Endodermal cell (in vitro differentiated cells): ENCODE measurements at regions not wholly inside any gene's neighbourhood (a gene's known extent, or its start where the extent isn't known, plus 50 kb on each side); places are given as distances from the start of the nearest gene placed in this dataset.

ENCODE experiments used
- DNase-seq: peaks from one replicate; pipeline ENCODE4 v3.0.0-alpha.2; 2017
- H3K27ac ChIP-seq: 2 replicates; pipeline ENCODE4 v1.5.1; 2013; ENCODE audit warnings: mild to moderate bottlenecking, low read depth, low read length, moderate library complexity
- H3K27me3 ChIP-seq: 2 replicates; pipeline ENCODE4 v1.6.1; 2013; ENCODE audit warnings: mild to moderate bottlenecking, low read length, moderate library complexity; ENCODE audit not compliant: insufficient read depth, control insufficient read depth, poor library complexity, severe bottlenecking
- H3K36me3 ChIP-seq: 2 replicates; pipeline ENCODE4 v1.7.0; 2013; ENCODE audit warnings: mild to moderate bottlenecking, low read length, moderate library complexity; ENCODE audit not compliant: control insufficient read depth, insufficient read depth
- H3K4me1 ChIP-seq: one replicate; pipeline ENCODE4 v1.7.0; 2013; ENCODE audit warnings: low read length; ENCODE audit not compliant: control insufficient read depth, insufficient read depth
- H3K4me3 ChIP-seq: 2 replicates; pipeline ENCODE4 v1.5.1; 2013; ENCODE audit warnings: mild to moderate bottlenecking, low read length, moderate library complexity
- H3K9ac ChIP-seq: 2 replicates; pipeline ENCODE4 v1.6.1; 2013; ENCODE audit warnings: mild to moderate bottlenecking, low read length, moderate library complexity; ENCODE audit not compliant: poor library complexity, severe bottlenecking; ENCODE audit errors: extremely low read depth
- H3K9me3 ChIP-seq: 2 replicates; pipeline ENCODE4 v1.6.1; 2013; ENCODE audit warnings: mild to moderate bottlenecking, low read length, moderate library complexity; ENCODE audit not compliant: control insufficient read depth
- H3K27ac Mint-ChIP-seq: 2 replicates; pipeline ENCODE4 v1.8.0; 2020; ENCODE audit warnings: mixed read lengths
- H3K27me3 Mint-ChIP-seq: 2 replicates; pipeline ENCODE4 v1.8.0; 2021; ENCODE audit warnings: mild to moderate bottlenecking, mixed read lengths; ENCODE audit not compliant: insufficient read depth
- H3K36me3 Mint-ChIP-seq: 2 replicates; pipeline ENCODE4 v1.8.0; 2020; ENCODE audit warnings: low read depth, mixed read lengths
- H3K4me1 Mint-ChIP-seq: 2 replicates; pipeline ENCODE4 v1.8.0; 2020; ENCODE audit warnings: mixed read lengths
- H3K4me3 Mint-ChIP-seq: 2 replicates; pipeline ENCODE4 v1.8.0; 2020; ENCODE audit warnings: mild to moderate bottlenecking, moderate library complexity, mixed read lengths
- H3K9me3 Mint-ChIP-seq: 2 replicates; pipeline ENCODE4 v1.8.0; 2020; ENCODE audit warnings: mild to moderate bottlenecking, mixed read lengths
- WGBS, 2 experiments: methylation state at CpG; one replicate each; pipeline versions ENCODE4 v1.1.5 to v1.1.7; 2013; ENCODE audit warnings: missing lambda C conversion rate in 2 of 2, mixed read lengths in 1 of 2; ENCODE audit not compliant: insufficient coverage in 1 of 2, insufficient read length in 1 of 2; 5-methylcytosine and 5-hydroxymethylcytosine counted together
- TF ChIP-seq, protein P1 (sequence below): fragments of 200-600 bp; sonication (generic); conservative IDR thresholded peaks from 2 replicates; pipeline ENCODE4 v1.5.0; 2021; ENCODE audit warnings: antibody characterized with exemption, mild to moderate bottlenecking

DNA sequence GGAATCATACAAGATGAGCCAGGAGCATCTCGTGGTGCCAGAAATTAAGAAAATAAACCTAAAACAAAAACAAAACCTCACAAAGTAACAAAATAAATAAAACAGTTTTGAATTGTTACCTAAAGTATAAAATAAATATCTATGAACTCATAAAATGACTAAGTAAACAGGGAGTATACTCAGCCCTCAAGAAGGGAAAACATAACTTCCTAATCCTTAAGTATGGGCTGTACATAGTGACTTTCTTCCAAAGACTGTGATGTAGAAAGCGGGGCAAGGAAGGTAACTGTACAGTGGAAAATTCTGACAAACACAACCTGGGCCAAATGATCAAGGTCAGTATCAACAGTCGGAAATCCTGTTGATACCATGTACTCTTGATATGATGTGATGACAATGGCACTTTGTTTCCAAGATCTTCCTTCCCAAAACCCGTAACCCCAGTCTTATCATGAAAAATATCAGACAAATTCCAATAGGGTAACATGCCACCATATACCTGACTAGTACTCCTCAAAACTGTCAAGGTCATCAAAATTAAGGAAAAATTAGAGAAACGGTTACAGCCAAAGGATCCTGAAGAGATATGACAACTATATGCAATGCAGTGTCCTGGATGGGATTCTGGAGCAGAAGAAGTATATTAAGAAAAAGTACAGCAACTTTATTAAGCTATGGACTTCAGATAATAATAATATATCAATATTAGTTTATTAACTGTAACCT is 76.0 kb upstream of the XIRP2 start:
- no peak for DNase-seq
- Histone ChIP-seq H3K9me3 (no peaks in the 10 kb centered on the region), H3K27me3 (no peaks in the 10 kb centered on the region), H3K36me3 (no peaks in the 10 kb centered on the region), H3K4me1 (no peaks in the 10 kb centered on the region), H3K4me3 (no peak overlapping the region), H3K9ac (no peak overlapping the region), H3K27ac (no peak overlapping the region)
- TF ChIP-seq, protein P1, sequence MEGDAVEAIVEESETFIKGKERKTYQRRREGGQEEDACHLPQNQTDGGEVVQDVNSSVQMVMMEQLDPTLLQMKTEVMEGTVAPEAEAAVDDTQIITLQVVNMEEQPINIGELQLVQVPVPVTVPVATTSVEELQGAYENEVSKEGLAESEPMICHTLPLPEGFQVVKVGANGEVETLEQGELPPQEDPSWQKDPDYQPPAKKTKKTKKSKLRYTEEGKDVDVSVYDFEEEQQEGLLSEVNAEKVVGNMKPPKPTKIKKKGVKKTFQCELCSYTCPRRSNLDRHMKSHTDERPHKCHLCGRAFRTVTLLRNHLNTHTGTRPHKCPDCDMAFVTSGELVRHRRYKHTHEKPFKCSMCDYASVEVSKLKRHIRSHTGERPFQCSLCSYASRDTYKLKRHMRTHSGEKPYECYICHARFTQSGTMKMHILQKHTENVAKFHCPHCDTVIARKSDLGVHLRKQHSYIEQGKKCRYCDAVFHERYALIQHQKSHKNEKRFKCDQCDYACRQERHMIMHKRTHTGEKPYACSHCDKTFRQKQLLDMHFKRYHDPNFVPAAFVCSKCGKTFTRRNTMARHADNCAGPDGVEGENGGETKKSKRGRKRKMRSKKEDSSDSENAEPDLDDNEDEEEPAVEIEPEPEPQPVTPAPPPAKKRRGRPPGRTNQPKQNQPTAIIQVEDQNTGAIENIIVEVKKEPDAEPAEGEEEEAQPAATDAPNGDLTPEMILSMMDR, result no peak
- no peaks in the 10 kb centered on the region for H3K4me1 Mint-ChIP-seq
- H3K36me3 Mint-ChIP-seq, result no peaks in the 10 kb centered on the region
- no peak overlapping the region for H3K27ac Mint-ChIP-seq
- H3K4me3 Mint-ChIP-seq, result no peak overlapping the region
- H3K9me3 Mint-ChIP-seq, result no peaks in the 10 kb centered on the region
- H3K27me3 Mint-ChIP-seq, result no peaks in the 10 kb centered on the region
- 92 to 100% methylated on average over 2 to 5 of the region's 5 CpGs for WGBS, 2 experiments

DNA sequence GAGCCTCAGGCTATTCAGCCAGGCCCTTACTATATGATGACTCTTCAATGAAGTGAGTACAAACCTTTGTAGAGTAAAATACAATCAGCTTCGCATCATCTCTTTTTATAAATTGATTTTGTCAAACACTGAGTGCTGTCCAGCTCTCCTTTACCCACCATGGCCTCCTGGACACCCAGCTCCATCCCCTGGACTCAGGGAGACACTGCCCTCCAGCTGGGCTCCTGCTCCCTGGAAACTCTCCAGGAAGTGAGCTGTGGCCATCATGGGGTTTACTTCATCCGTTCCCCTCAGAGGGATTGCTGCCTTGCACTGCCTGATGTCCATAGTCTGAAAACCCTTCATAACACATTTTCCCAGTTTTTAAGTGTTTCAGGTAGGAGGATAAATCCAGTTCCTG is 82.5 kb upstream of the XIRP2 start:
- no peak for DNase-seq
- WGBS, 2 experiments, result 95 to 100% methylated on average over 1 to 2 of the region's 2 CpGs
- Histone ChIP-seq H3K36me3 (no peaks in the 10 kb centered on the region), H3K4me1 (no peaks in the 10 kb centered on the region), H3K27ac (no peak overlapping the region), H3K9me3 (no peaks in the 10 kb centered on the region), H3K27me3 (no peaks in the 10 kb centered on the region), H3K4me3 (no peak overlapping the region), H3K9ac (no peak overlapping the region)
- TF ChIP-seq, protein P1, result no peak
- Mint-ChIP-seq H3K36me3 (peaks cover 2% of the 10 kb centered on the region), H3K9me3 (peaks cover 5% of the 10 kb centered on the region), H3K27me3 (no peaks in the 10 kb centered on the region), H3K4me1 (peaks cover 6% of the 10 kb centered on the region), H3K27ac (no peak overlapping the region), H3K4me3 (no peak overlapping the region)

DNA sequence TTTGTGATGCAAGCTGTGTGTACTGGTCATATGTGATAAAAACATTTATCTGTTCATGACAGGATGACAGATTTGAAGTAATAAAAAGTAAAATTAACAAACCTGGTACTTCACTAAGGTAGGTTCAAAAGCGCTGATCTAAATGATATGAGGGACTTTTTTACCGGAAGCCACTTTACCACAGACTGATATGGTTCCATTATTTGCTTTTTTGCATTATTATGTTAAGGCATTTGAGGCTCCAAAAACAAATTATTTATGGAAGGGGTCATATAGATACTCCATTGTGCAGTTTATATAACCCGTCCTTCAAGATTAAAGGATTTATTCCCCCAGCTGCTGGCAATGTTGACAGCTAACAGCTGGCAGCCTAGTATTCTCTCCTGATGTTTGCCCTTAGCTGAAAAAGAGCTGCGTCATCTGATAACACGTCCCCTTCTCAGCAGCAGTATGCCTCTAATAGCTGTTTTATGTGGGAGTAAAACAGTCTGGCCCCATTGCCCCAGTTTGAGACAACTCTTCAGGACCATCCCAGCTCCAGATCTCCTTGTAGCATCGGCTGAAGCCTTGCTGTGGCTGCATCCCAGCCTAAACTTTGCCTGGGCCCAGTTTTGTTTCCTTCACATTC is 84.8 kb upstream of the XIRP2 start:
- H3K4me3 Mint-ChIP-seq, result no peak overlapping the region
- TF ChIP-seq, protein P1, result no peak
- H3K4me3 ChIP-seq, result no peak overlapping the region
- no peak overlapping the region for H3K9ac ChIP-seq
- no peaks in the 10 kb centered on the region for H3K27me3 ChIP-seq
- WGBS, 2 experiments, result 80 to 81% methylated on average over 3 to 6 of the region's 6 CpGs
- H3K27ac ChIP-seq, result no peak overlapping the region
- H3K4me1 ChIP-seq, result no peaks in the 10 kb centered on the region
- peaks cover 5% of the 10 kb centered on the region for H3K9me3 Mint-ChIP-seq
- peaks cover 2% of the 10 kb centered on the region for H3K36me3 Mint-ChIP-seq
- H3K4me1 Mint-ChIP-seq, result peaks cover 6% of the 10 kb centered on the region
- peak; percentile 42 for DNase-seq
- no peaks in the 10 kb centered on the region for H3K9me3 ChIP-seq
- H3K36me3 ChIP-seq, result no peaks in the 10 kb centered on the region
- no peaks in the 10 kb centered on the region for H3K27me3 Mint-ChIP-seq
- H3K27ac Mint-ChIP-seq, result peak overlapping the region; percentile 79
